ENCODE measurements at regions not wholly inside any gene's neighbourhood (a gene's known extent, or its start where the extent isn't known, plus 50 kb on each side); places are given as distances from the start of the nearest gene placed in this dataset.

- Mint-ChIP-seq H3K36me3 (ENCODE audit: insufficient read depth, unreplicated experiment) (no peaks in the 10 kb centered on the region), H3K4me1 (ENCODE audit: insufficient read depth, unreplicated experiment) (peaks cover 7% of the 10 kb centered on the region), H3K27me3 (ENCODE audit: insufficient read depth, unreplicated experiment) (no peaks in the 10 kb centered on the region), H3K27ac (ENCODE audit: low read depth, unreplicated experiment) (peak overlapping the region; percentile 76), H3K4me3 (ENCODE audit: unreplicated experiment) (no peak overlapping the region), H3K9me3 (ENCODE audit: unreplicated experiment) (no peaks in the 10 kb centered on the region)
- POLR2A ChIA-PET: interaction anchor here (0.6 to 1.3 kb wide), 3 partner anchors 19 to 101 kb away, joined by 3 read pairs; no protein-coding TSS in a partner anchor
- no TSS peak for BruUV-seq (replicated peaks)
- intact Hi-C loops (cut with micrococcal nuclease): no loop called here
- peak; percentile 83 for DNase-seq (ENCODE audit: unreplicated experiment)
- TF ChIP-seq CTCF (IDR thresholded peaks at IDR 0.05; ENCODE audit: unreplicated experiment): no peak
- CTCF ChIA-PET: interaction anchor here (0.7 kb wide), 1 partner anchor 91 kb away, joined by 3 read pairs; no protein-coding TSS in a partner anchor
Observed at GRCh38 chr6:1461207-1461606, 71.8 kb downstream of the FOXF2 start.

GRCh38 chr6:1461736-1462135, 72.4 kb downstream of the FOXF2 start:
- no peak overlapping the region for H3K4me3 Mint-ChIP-seq (ENCODE audit: unreplicated experiment)
- H3K36me3 Mint-ChIP-seq (ENCODE audit: insufficient read depth, unreplicated experiment): no peaks in the 10 kb centered on the region
- peaks cover 7% of the 10 kb centered on the region for H3K4me1 Mint-ChIP-seq (ENCODE audit: insufficient read depth, unreplicated experiment)
- DNase-seq (ENCODE audit: unreplicated experiment): no peak
- no peak for TF ChIP-seq CTCF (IDR thresholded peaks at IDR 0.05; ENCODE audit: unreplicated experiment)
- ChIA-PET CTCF (interaction anchor here (0.6 kb wide), 1 partner anchor 8 kb away, joined by 3 read pairs; no protein-coding TSS in a partner anchor), POLR2A (interaction anchor here (0.6 to 1.3 kb wide), 6 partner anchors 12 to 110 kb away, joined by 3 read pairs; no protein-coding TSS in a partner anchor)
- peak overlapping the region; percentile 76 for H3K27ac Mint-ChIP-seq (ENCODE audit: low read depth, unreplicated experiment)
- no peaks in the 10 kb centered on the region for H3K27me3 Mint-ChIP-seq (ENCODE audit: insufficient read depth, unreplicated experiment)
- intact Hi-C loops (cut with micrococcal nuclease): no loop called here
- BruUV-seq (replicated peaks): no TSS peak
- H3K9me3 Mint-ChIP-seq (ENCODE audit: unreplicated experiment): no peaks in the 10 kb centered on the region

- Mint-ChIP-seq H3K27me3 (ENCODE audit: insufficient read depth, unreplicated experiment) (no peaks in the 10 kb centered on the region), H3K4me1 (ENCODE audit: insufficient read depth, unreplicated experiment) (peaks cover 7% of the 10 kb centered on the region), H3K9me3 (ENCODE audit: unreplicated experiment) (no peaks in the 10 kb centered on the region), H3K36me3 (ENCODE audit: insufficient read depth, unreplicated experiment) (no peaks in the 10 kb centered on the region), H3K27ac (ENCODE audit: low read depth, unreplicated experiment) (no peak overlapping the region), H3K4me3 (ENCODE audit: unreplicated experiment) (no peak overlapping the region)
- CTCF ChIA-PET: interaction anchor here (0.6 to 1.0 kb wide), 2 partner anchors 27 to 440 kb away, joined by 3 to 5 read pairs; no protein-coding TSS in a partner anchor
- POLR2A ChIA-PET: interaction anchor here (1.4 kb wide), 1 partner anchor 14 kb away, joined by 4 read pairs; no protein-coding TSS in a partner anchor
- BruUV-seq (replicated peaks): no TSS peak
- no peak for TF ChIP-seq CTCF (IDR thresholded peaks at IDR 0.05; ENCODE audit: unreplicated experiment)
- intact Hi-C loops (cut with micrococcal nuclease): no loop called here
- no peak for DNase-seq (ENCODE audit: unreplicated experiment)
Observed at GRCh38 chr6:1463275-1463674, 73.9 kb downstream of the FOXF2 start.

GRCh38 chr6:1463751-1464426, 74.5 kb downstream of the FOXF2 start:
- Mint-ChIP-seq H3K4me1 (ENCODE audit: insufficient read depth, unreplicated experiment) (peaks cover 7% of the 10 kb centered on the region), H3K27me3 (ENCODE audit: insufficient read depth, unreplicated experiment) (no peaks in the 10 kb centered on the region), H3K36me3 (ENCODE audit: insufficient read depth, unreplicated experiment) (no peaks in the 10 kb centered on the region), H3K27ac (ENCODE audit: low read depth, unreplicated experiment) (no peak overlapping the region), H3K9me3 (ENCODE audit: unreplicated experiment) (no peaks in the 10 kb centered on the region), H3K4me3 (ENCODE audit: unreplicated experiment) (no peak overlapping the region)
- CTCF ChIA-PET: interaction anchor here (0.6 kb wide), 1 partner anchor 439 kb away, joined by 5 read pairs; no protein-coding TSS in a partner anchor
- DNase-seq (ENCODE audit: unreplicated experiment): no peak
- intact Hi-C loops (cut with micrococcal nuclease): no loop called here
- no TSS peak for BruUV-seq (replicated peaks)
- no peak for TF ChIP-seq CTCF (IDR thresholded peaks at IDR 0.05; ENCODE audit: unreplicated experiment)
- POLR2A ChIA-PET: interaction anchor here (0.7 to 1.4 kb wide), 2 partner anchors 9 to 13 kb away, joined by 3 to 4 read pairs; no protein-coding TSS in a partner anchor
